ENCODE measurements at regions not wholly inside any gene's neighbourhood (a gene's known extent, or its start where the extent isn't known, plus 50 kb on each side); places are given as distances from the start of the nearest gene placed in this dataset.

- no peaks in the 10 kb centered on the region for H3K36me3 ChIP-seq
- no peak for DNase-seq
- intact Hi-C loops (cut with DNase I; ENCODE audit: low total_unique reads), result no loop called here
- no peaks in the 10 kb centered on the region for H3K4me1 ChIP-seq
- H3K27ac ChIP-seq, result no peak overlapping the region
- no peaks in the 10 kb centered on the region for H3K27me3 ChIP-seq
- no peak overlapping the region for H3K4me3 ChIP-seq
- no peak for TF ChIP-seq POLR2A (IDR thresholded peaks at IDR 0.05)
- no peak for TF ChIP-seq CTCF (IDR thresholded peaks at IDR 0.05)
- TF ChIP-seq EP300 (IDR thresholded peaks at IDR 0.05), result no peak
- no peak for TF ChIP-seq POLR2AphosphoS5 (IDR thresholded peaks at IDR 0.05)
- no peaks in the 10 kb centered on the region for H3K9me3 ChIP-seq
These were observed 687.6 kb downstream of the CETN3 start for GRCh38 chr5:89721931-89722330.

GRCh38 chr5:89721353-89721752 lies 688.2 kb downstream of the CETN3 start:
- no peaks in the 10 kb centered on the region for H3K36me3 ChIP-seq
- intact Hi-C loops (cut with DNase I; ENCODE audit: low total_unique reads), result no loop called here
- H3K27me3 ChIP-seq, result no peaks in the 10 kb centered on the region
- no peak overlapping the region for H3K27ac ChIP-seq
- H3K4me1 ChIP-seq, result no peaks in the 10 kb centered on the region
- WGBS, 5 donors, result 84 to 96% (median 91%) methylated on average over 2 of the region's 2 CpGs
- TF ChIP-seq EP300 (IDR thresholded peaks at IDR 0.05) (no peak), CTCF (IDR thresholded peaks at IDR 0.05) (no peak), POLR2A (IDR thresholded peaks at IDR 0.05) (no peak), POLR2AphosphoS5 (IDR thresholded peaks at IDR 0.05) (no peak)
- peak in 1 of 2 donors; percentile 14 for DNase-seq
- H3K9me3 ChIP-seq, result no peaks in the 10 kb centered on the region
- no peak overlapping the region for H3K4me3 ChIP-seq

- no peak overlapping the region for H3K27ac ChIP-seq
- intact Hi-C loops (cut with DNase I; ENCODE audit: low total_unique reads), result no loop called here
- no peak for TF ChIP-seq EP300 (IDR thresholded peaks at IDR 0.05)
- TF ChIP-seq POLR2AphosphoS5 (IDR thresholded peaks at IDR 0.05), result no peak
- no peak for TF ChIP-seq CTCF (IDR thresholded peaks at IDR 0.05)
- TF ChIP-seq POLR2A (IDR thresholded peaks at IDR 0.05), result no peak
- no peaks in the 10 kb centered on the region for H3K9me3 ChIP-seq
- no peaks in the 10 kb centered on the region for H3K27me3 ChIP-seq
- H3K4me1 ChIP-seq, result no peaks in the 10 kb centered on the region
- H3K36me3 ChIP-seq, result no peaks in the 10 kb centered on the region
- DNase-seq, result no peak
- H3K4me3 ChIP-seq, result no peak overlapping the region
- WGBS, 5 donors, result 37 to 62% (median 52%) methylated on average over 3 of the region's 3 CpGs
These were observed 697.3 kb downstream of the CETN3 start for GRCh38 chr5:89712134-89712700.

GRCh38 chr5:89711526-89711925 lies 698.0 kb downstream of the CETN3 start:
- H3K27ac ChIP-seq, result no peak overlapping the region
- no peaks in the 10 kb centered on the region for H3K4me1 ChIP-seq
- H3K9me3 ChIP-seq, result no peaks in the 10 kb centered on the region
- intact Hi-C loops (cut with DNase I; ENCODE audit: low total_unique reads), result no loop called here
- H3K27me3 ChIP-seq, result no peaks in the 10 kb centered on the region
- TF ChIP-seq POLR2AphosphoS5 (IDR thresholded peaks at IDR 0.05) (no peak), CTCF (IDR thresholded peaks at IDR 0.05) (no peak), POLR2A (IDR thresholded peaks at IDR 0.05) (no peak), EP300 (IDR thresholded peaks at IDR 0.05) (no peak)
- H3K36me3 ChIP-seq, result no peaks in the 10 kb centered on the region
- H3K4me3 ChIP-seq, result no peak overlapping the region
- 89 to 93% (median 92%) methylated on average over 1 of the region's 1 CpG for WGBS, 5 donors
- DNase-seq, result no peak

Data from stomach (tissue), 8 donors.